NCI-H1048 (cell line): ENCODE measurements at regions not wholly inside any gene's neighbourhood (a gene's known extent, or its start where the extent isn't known, plus 50 kb on each side); places are given as distances from the start of the nearest gene placed in this dataset.
"Not testable (repeated sequence)": the region's sequence is repeated elsewhere in the genome, so short reads cannot be mapped to it uniquely, and the experiment has no call there.

Experiments used
- DNase-seq: peaks from one replicate; lab custom pipeline; 2025; lab: John Stamatoyannopoulos, UW

- no peak for DNase-seq
Measured at GRCh38 chr2:136324966-136325365, 207.0 kb upstream of the CXCR4 start.

GRCh38 chr2:136323935-136324334 lies 206.0 kb upstream of the CXCR4 start:
- no peak for DNase-seq

GRCh38 chr2:136323195-136323594 lies 205.2 kb upstream of the CXCR4 start:
- no peak for DNase-seq

DNA sequence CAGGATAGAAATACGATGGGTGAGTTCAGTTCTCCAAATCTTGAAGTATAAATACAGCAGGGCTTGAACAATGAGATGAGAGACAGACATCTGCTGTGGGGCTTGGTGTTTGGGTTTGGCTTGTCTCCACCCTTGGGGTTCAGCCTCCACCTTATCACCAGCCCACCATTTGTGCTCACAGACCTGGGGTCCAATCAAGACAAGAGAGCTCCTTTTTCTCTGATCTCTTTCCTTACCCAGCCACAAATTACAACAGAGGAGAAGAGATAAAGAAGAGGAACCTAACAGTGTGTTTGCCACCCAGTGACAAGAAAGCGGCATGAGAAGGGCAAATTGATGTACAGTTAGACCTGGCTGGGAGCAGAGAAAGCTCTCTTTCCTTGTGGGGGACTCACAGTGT lies 204.5 kb upstream of the CXCR4 start:
- DNase-seq = no peak

- no peak for DNase-seq
Measured at GRCh38 chr2:136319651-136320050, 201.7 kb upstream of the CXCR4 start.

- DNase-seq = no peak
Measured at GRCh38 chr2:136319237-136319636, 201.3 kb upstream of the CXCR4 start.

DNA sequence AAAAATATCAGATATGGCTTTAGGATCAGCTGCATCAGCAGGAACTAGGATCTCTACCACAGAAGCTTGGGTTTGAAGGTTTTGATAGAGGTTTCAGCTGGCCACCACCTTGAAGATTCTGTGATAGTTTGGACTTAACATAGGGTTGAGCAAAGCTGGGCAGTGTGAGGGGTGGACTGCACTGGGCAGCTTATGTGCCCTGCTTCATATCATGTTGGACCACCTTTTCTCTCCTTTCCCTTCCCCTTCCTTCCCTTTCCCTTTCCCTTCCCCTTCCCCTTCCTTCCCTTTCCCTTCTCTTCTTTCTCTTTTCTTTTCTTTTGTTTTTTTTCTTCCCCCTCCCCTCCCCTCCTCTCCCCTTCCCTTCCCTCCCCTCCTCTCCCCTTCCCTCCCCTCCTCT lies 196.3 kb upstream of the CXCR4 start:
- DNase-seq = no peak

DNA sequence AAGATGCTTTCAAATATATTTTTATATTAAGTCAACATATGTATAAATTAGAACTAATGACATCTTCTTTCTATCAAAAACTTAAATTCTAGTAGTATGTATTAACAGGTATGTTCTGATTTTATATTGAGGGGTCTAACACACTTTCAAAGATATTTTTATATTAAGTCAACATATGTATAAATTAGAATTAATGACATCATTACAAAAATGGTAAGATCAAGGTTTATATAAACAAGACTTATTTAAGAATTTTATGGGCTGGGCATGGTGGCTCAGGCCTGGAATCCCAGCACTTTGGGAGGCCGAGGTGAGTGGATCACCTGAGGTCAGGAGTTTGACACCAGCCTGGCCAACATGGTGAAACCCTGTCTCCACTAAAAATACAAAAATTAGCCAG lies 194.6 kb upstream of the CXCR4 start:
- DNase-seq = not testable (repeated sequence)

GRCh38 chr2:136310797-136311603 lies 193.1 kb upstream of the CXCR4 start:
- DNase-seq = no peak

DNA sequence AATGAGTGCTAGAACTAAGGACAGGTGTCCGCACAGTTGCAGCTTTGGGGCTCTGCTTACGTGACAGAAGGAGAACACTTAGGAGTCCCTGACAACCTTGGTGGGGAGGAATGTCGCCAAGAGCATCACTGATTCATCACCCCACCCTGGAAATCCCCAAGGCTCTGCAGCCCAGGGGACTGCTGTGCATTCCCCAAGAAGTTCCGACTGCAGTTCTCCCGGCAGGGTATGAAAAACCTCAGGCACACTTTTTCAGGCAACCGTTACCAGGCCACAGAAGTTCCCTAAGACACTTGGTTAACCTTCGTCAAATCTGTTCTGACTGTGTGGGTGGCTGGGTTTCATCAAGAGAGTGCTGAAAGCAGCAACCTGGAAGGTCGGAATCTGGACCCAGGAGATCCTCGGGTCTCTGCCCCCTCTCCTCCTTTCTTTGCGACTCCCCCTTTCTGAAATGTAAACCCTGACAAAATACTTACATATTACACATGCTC lies 192.1 kb upstream of the CXCR4 start:
- DNase-seq = no peak

DNA sequence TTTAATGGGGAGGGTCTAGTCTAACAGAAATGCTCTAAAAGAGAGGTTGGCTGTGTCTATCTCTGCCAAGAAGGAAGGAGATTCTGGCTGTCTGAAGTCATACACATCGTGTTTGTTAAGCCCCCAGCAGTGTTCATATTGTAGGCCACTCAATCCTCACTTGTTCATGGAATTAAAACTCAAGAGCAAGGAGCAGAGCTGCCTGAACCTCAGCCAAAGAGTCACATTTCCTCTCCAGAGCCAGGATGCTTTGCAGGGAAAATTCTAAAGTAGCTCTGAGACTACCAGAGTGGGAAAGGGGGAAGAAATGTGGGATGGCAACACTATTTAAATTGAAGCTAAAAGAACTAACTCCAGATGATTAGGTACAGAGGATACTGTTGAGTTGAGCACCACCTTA lies 190.7 kb upstream of the CXCR4 start:
- DNase-seq = no peak

DNA sequence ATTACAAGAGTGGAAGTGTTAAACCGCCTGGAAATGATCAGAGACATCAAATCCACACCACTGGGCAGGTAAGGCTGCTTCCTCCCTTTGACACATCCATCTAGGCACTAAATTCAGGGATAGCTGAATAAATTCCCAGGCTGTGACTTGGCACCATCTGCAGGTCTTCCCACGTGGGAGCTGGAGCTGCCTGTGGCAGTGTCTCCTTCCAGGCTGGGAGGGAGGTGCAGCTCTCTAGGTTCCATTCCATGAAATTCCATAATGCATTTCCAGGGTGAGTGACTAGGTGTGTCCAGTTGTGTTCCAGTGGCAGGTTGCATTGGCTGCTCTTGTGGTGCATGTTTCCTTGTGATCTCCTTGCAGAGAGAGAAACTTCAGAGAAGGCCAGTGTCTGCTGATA lies 188.9 kb upstream of the CXCR4 start:
- no peak for DNase-seq

GRCh38 chr2:136305517-136306192 lies 187.7 kb upstream of the CXCR4 start:
- DNase-seq = no peak

DNA sequence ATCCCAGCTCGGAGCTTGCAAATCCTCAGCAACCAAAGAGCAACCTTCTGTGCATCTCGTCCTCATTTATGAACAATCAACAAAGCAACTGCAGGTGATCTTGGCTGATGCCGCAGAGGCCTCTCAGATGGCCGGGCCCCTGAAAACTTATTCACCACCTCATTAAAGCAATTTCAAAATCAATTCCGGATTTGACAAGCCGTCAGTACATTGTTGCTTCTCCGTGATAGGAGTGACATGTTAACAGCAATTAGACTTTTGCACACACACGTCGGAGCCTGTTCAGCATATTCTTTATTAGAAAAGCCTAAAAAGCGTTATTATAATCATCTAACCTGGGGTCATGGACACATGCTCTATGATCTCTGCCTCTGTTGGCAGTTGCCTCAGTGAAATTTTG lies 183.1 kb upstream of the CXCR4 start:
- DNase-seq = no peak

DNA sequence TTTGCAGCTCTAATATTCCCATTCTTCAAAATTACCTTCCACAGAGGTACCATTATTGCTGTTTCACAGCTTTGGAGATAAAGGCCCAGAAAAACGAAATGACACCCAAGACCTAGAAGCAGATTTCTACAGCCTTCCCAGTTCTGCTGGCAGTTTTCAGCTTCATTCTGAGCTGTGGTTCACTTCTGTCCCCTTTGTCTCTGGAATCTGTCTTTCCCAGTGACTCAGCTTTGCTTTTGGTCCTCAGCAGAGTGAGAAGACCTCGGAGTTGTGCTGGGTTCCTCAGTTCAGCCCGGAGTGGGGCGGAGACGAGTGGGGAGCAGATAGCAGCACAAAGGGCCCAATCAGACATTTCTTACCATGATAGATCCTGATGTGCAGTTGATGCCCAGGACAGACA lies 180.7 kb upstream of the CXCR4 start:
- no peak for DNase-seq

GRCh38 chr2:136297994-136298393 lies 180.0 kb upstream of the CXCR4 start:
- no peak for DNase-seq

- DNase-seq = no peak
Measured at GRCh38 chr2:136297312-136297711, 179.4 kb upstream of the CXCR4 start.

GRCh38 chr2:136295168-136295567 lies 177.2 kb upstream of the CXCR4 start:
- DNase-seq = no peak

DNA sequence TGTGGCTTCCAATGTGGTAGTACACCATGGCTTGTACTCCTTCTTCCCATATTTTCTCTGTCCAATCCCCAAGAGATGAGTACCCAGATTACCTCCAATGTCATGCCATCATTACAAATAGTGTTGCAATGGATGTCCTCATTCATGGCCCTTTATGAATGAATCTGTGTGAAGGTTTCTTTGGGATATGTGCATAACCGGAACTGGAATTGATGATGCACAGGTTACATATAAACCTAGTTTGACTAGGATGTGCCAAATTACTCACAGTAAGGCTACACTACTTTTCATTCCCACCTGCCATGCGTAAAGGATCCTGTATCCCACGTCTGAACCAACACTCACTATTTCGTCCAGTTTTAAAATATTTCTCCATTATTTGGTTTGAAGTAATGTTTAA lies 173.9 kb upstream of the CXCR4 start:
- DNase-seq = no peak

DNA sequence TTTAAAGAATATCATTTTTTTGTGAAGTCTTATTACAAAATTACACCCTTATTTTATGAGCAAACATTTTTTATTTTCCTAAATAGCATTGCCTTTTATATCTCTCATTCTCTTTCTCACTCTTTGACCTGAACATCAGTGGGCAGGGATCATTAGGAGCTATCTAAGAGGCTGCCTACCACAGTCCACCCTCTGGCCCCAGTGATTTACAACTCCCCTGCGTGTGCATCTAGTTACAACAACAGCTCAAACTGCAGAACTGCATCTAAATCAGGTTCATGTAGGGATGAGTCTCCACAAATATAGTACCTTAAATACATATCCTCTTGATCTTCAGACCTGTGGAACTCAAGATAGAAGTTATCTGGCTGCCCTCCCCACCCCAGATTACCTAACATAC lies 172.4 kb upstream of the CXCR4 start:
- no peak for DNase-seq

DNA sequence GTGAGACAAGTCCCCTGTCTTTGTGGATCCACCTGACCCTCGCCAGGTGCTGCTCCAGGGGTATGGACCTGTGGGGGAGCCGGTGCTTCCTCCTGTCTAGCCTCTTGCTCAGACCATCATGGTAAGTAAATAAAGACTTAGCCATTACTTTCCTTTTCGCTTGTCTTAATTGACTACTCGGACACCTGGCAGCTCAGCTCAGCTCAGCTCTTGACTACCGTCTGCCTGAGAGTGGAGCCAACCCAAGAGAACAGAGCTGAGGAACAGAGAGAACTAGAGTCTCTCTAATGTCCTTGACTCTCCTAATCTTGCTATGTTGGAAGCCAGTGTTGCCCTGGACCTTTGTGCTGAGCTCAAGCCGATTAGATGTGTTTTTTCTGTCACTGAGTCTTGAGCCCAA lies 170.3 kb upstream of the CXCR4 start:
- no peak for DNase-seq

- DNase-seq = no peak
Measured at GRCh38 chr2:136286423-136286822, 168.5 kb upstream of the CXCR4 start.
